CD14-positive monocyte (primary cell): ENCODE measurements at regions not wholly inside any gene's neighbourhood (a gene's known extent, or its start where the extent isn't known, plus 50 kb on each side); places are given as distances from the start of the nearest gene placed in this dataset.

ENCODE experiments used
- DNase-seq, 3 donors: peaks; one replicate each; pipeline ENCODE4 v3.0.0-alpha.2; 2011 to 2022
- H2AFZ ChIP-seq: 2 replicates; pipeline ENCODE4 v1.6.0; 2012; ENCODE audit warnings: mild to moderate bottlenecking, low read depth, low read length, inconsistent platforms; ENCODE audit not compliant: insufficient read depth, poor library complexity, severe bottlenecking
- H3K27ac ChIP-seq, 2 donors: 1 replicate in 1 of 2; 2 replicates in 1 of 2; pipeline ENCODE4 v1.5.1; 2012 to 2013; ENCODE audit warnings: low read length in 2 of 2, control low read depth in 1 of 2, inconsistent platforms in 1 of 2, low read depth in 1 of 2, mild to moderate bottlenecking in 1 of 2
- H3K27me3 ChIP-seq, 2 donors: one replicate each; pipeline versions ENCODE4 v1.6.0 to v1.6.1; 2011 to 2013; ENCODE audit warnings: low read length in 2 of 2; ENCODE audit not compliant: control insufficient read depth in 2 of 2, insufficient read depth in 2 of 2
- H3K36me3 ChIP-seq, 2 donors: replicated peaks in 1 of 2; 1 replicate in 1 of 2; 2 replicates in 1 of 2; pipeline versions ENCODE4 v1.5.1 to v1.6.1; 2012 to 2013; ENCODE audit warnings: low read length in 2 of 2, control low read depth in 1 of 2, inconsistent platforms in 1 of 2, mild to moderate bottlenecking in 1 of 2; ENCODE audit not compliant: insufficient read depth in 2 of 2, control insufficient read depth in 1 of 2
- H3K4me1 ChIP-seq, 2 donors: 1 replicate in 1 of 2; 2 replicates in 1 of 2; pipeline versions ENCODE4 v1.5.1 to v1.6.1; 2012 to 2013; ENCODE audit warnings: low read length in 2 of 2, control low read depth in 1 of 2, inconsistent platforms in 1 of 2, mild to moderate bottlenecking in 1 of 2, moderate library complexity in 1 of 2; ENCODE audit not compliant: insufficient read depth in 2 of 2, control insufficient read depth in 1 of 2
- H3K4me2 ChIP-seq: replicated peaks from 2 replicates; pipeline ENCODE3; 2012; ENCODE audit warnings: low read length, moderate library complexity, mild to moderate bottlenecking; ENCODE audit not compliant: poor library complexity, severe bottlenecking; ENCODE audit errors: extremely low read depth
- H3K4me3 ChIP-seq, 3 experiments: fragments of 200-600 bp in 1 of 3; sonication (generic) in 1 of 3; replicated peaks in 1 of 3; 1 replicate in 2 of 3; 2 replicates in 1 of 3; pipeline ENCODE4 v1.5.1; 2011 to 2013; ENCODE audit warnings: low read length in 3 of 3, mild to moderate bottlenecking in 3 of 3, control low read depth in 2 of 3, low read depth in 2 of 3, inconsistent platforms in 1 of 3, moderate library complexity in 1 of 3
- H3K79me2 ChIP-seq: 2 replicates; pipeline ENCODE4 v1.6.0; 2012; ENCODE audit warnings: mild to moderate bottlenecking, control low read depth, inconsistent platforms, low read length, moderate library complexity; ENCODE audit not compliant: insufficient read depth
- H3K9ac ChIP-seq: 2 replicates; pipeline ENCODE4 v1.6.0; 2017; ENCODE audit warnings: low read length, mild to moderate bottlenecking; ENCODE audit not compliant: insufficient read depth, poor library complexity, severe bottlenecking
- H3K9me3 ChIP-seq, 2 donors: replicated peaks in 1 of 2; 1 replicate in 1 of 2; 2 replicates in 1 of 2; pipeline versions ENCODE4 v1.5.1 to v1.6.1; 2012 to 2013; ENCODE audit warnings: low read length in 2 of 2, control low read depth in 1 of 2; ENCODE audit not compliant: control insufficient read depth in 1 of 2, insufficient read depth in 1 of 2
- H4K20me1 ChIP-seq: 2 replicates; pipeline ENCODE4 v1.6.0; 2012; ENCODE audit warnings: mild to moderate bottlenecking, low read length, control low read depth, moderate library complexity; ENCODE audit not compliant: insufficient read depth
- H3K27ac Mint-ChIP-seq, 7 donors: one replicate each; pipeline ENCODE4 v1.8.0; 2020; ENCODE audit warnings: mild to moderate bottlenecking in 7 of 7, mixed read lengths in 7 of 7, moderate library complexity in 6 of 7, inconsistent platforms in 2 of 7
- H3K27me3 Mint-ChIP-seq, 3 donors: one replicate each; pipeline ENCODE4 v1.8.0; 2021 to 2022; ENCODE audit warnings: low read depth in 3 of 3, mild to moderate bottlenecking in 3 of 3, mixed read lengths in 3 of 3, moderate library complexity in 3 of 3, inconsistent platforms in 1 of 3
- H3K36me3 Mint-ChIP-seq, 2 donors: one replicate each; pipeline ENCODE4 v1.8.0; 2020; ENCODE audit warnings: mixed read lengths in 2 of 2, inconsistent platforms in 1 of 2, mild to moderate bottlenecking in 1 of 2
- H3K4me1 Mint-ChIP-seq: one replicate; pipeline ENCODE4 v1.8.0; 2020; ENCODE audit warnings: mild to moderate bottlenecking, mixed read lengths
- H3K4me3 Mint-ChIP-seq, 2 donors: one replicate each; pipeline ENCODE4 v1.8.0; 2020; ENCODE audit warnings: mild to moderate bottlenecking in 2 of 2, mixed read lengths in 2 of 2, moderate library complexity in 1 of 2
- H3K9me3 Mint-ChIP-seq, 7 donors: one replicate each; pipeline ENCODE4 v1.8.0; 2020 to 2022; ENCODE audit warnings: mixed read lengths in 7 of 7, mild to moderate bottlenecking in 6 of 7, moderate library complexity in 6 of 7, inconsistent platforms in 2 of 7
- CTCF ChIP-seq: fragments of 200-600 bp; IDR thresholded peaks from one replicate; pipeline ENCODE4 v1.8.0; 2022; ENCODE audit warnings: antibody characterized with exemption, mild to moderate bottlenecking
- WGBS: methylation state at CpG from one replicate; pipeline ENCODE4 v1.1.5; 2013; ENCODE audit warnings: missing lambda C conversion rate; ENCODE audit not compliant: insufficient coverage; 5-methylcytosine and 5-hydroxymethylcytosine counted together
- intact Hi-C, 2 donors: fragments of 100-400 bp; cut with micrococcal nuclease; formaldehyde crosslinking; loops; one replicate each; pipeline versions ENCODE4 v1.15.0 to v1.15.1; 2023

- H3K27ac Mint-ChIP-seq = no peak overlapping the region
- intact Hi-C loops = no loop called here
- no peak overlapping the region for H2AFZ ChIP-seq
Observed at GRCh38 chr5:175027390-175027789, 303.0 kb downstream of the MSX2 start.

GRCh38 chr5:175025077-175025476 lies 300.7 kb downstream of the MSX2 start:
- peaks cover under 1 to 5% (median 1%) of the 10 kb centered on the region in 3 donors for H3K27me3 Mint-ChIP-seq
- no peak overlapping the region for H3K27ac ChIP-seq
- peaks cover 3 to 7% of the 10 kb centered on the region in 2 donors for H3K9me3 ChIP-seq
- no peak for TF ChIP-seq CTCF
- intact Hi-C loops = no loop called here
- no peak overlapping the region for H3K4me3 Mint-ChIP-seq
- no peaks in the 10 kb centered on the region for H3K4me1 Mint-ChIP-seq
- H3K4me1 ChIP-seq = no peaks in the 10 kb centered on the region
- no peaks in the 10 kb centered on the region for H3K36me3 ChIP-seq
- no peak overlapping the region for H3K27ac Mint-ChIP-seq
- no peaks in the 10 kb centered on the region for H3K27me3 ChIP-seq
- peaks cover 2 to 15% (median 5%) of the 10 kb centered on the region in 7 donors for H3K9me3 Mint-ChIP-seq
- H3K4me3 ChIP-seq = no peak overlapping the region
- H4K20me1 ChIP-seq = no peaks in the 10 kb centered on the region
- H3K79me2 ChIP-seq = no peaks in the 10 kb centered on the region
- 88% methylated on average over 2 of the region's 4 CpGs for WGBS
- H3K36me3 Mint-ChIP-seq = no peaks in the 10 kb centered on the region
- DNase-seq = no peak
- no peak overlapping the region for H3K9ac ChIP-seq
- no peak overlapping the region for H2AFZ ChIP-seq
- H3K4me2 ChIP-seq = no peak overlapping the region

More at GRCh38 chr5:175027390-175027789, 303.0 kb downstream of the MSX2 start:
- TF ChIP-seq CTCF = no peak
- no peak for DNase-seq
- no peaks in the 10 kb centered on the region for H3K36me3 ChIP-seq
- H3K36me3 Mint-ChIP-seq = no peaks in the 10 kb centered on the region
- WGBS = no CpG with 5 or more reads among the region's 3 CpGs
- no peaks in the 10 kb centered on the region for H4K20me1 ChIP-seq
- no peaks in the 10 kb centered on the region for H3K27me3 ChIP-seq
- H3K79me2 ChIP-seq = no peaks in the 10 kb centered on the region
- H3K9me3 Mint-ChIP-seq = peaks cover 2 to 15% (median 6%) of the 10 kb centered on the region in 7 donors
- no peak overlapping the region for H3K4me3 ChIP-seq
- no peak overlapping the region for H3K4me2 ChIP-seq
- no peak overlapping the region for H3K4me3 Mint-ChIP-seq
- no peaks in the 10 kb centered on the region for H3K4me1 ChIP-seq
- H3K9ac ChIP-seq = no peak overlapping the region
- no peaks in the 10 kb centered on the region for H3K4me1 Mint-ChIP-seq
- peaks cover 0 to 5% (median 1%) of the 10 kb centered on the region in 3 donors for H3K27me3 Mint-ChIP-seq
- H3K9me3 ChIP-seq = peaks cover 3 to 7% of the 10 kb centered on the region in 2 donors
- H3K27ac ChIP-seq = no peak overlapping the region
